ENCODE measurements at regions not wholly inside any gene's neighbourhood (a gene's known extent, or its start where the extent isn't known, plus 50 kb on each side); places are given as distances from the start of the nearest gene placed in this dataset.

- DNase-seq, result no peak
These were observed 104.4 kb downstream of the BTBD3 start for GRCh38 chr20:12022126-12022525.

GRCh38 chr20:12023194-12023795 is 105.6 kb downstream of the BTBD3 start:
- no peak for DNase-seq

GRCh38 chr20:12028771-12029170 is 111.1 kb downstream of the BTBD3 start:
- no peak for DNase-seq

GRCh38 chr20:12030470-12030869 is 112.8 kb downstream of the BTBD3 start:
- no peak for DNase-seq

GRCh38 chr20:12036142-12036541 is 118.4 kb downstream of the BTBD3 start:
- DNase-seq, result no peak

GRCh38 chr20:12037521-12037920 is 119.8 kb downstream of the BTBD3 start:
- no peak for DNase-seq

- DNase-seq, result no peak
These were observed 122.6 kb downstream of the BTBD3 start for GRCh38 chr20:12040261-12040660.

- DNase-seq, result no peak
These were observed 127.3 kb downstream of the BTBD3 start for GRCh38 chr20:12044969-12045368.

- DNase-seq, result no peak
These were observed 130.2 kb downstream of the BTBD3 start for GRCh38 chr20:12047838-12048432.

- no peak for DNase-seq
These were observed 131.4 kb downstream of the BTBD3 start for GRCh38 chr20:12049125-12049524.

GRCh38 chr20:12051206-12052163 is 133.8 kb downstream of the BTBD3 start:
- no peak for DNase-seq

- DNase-seq, result no peak
These were observed 135.7 kb downstream of the BTBD3 start for GRCh38 chr20:12053353-12053752.

- no peak for DNase-seq
These were observed 136.9 kb downstream of the BTBD3 start for GRCh38 chr20:12054556-12054955.

GRCh38 chr20:12055161-12055560 is 137.5 kb downstream of the BTBD3 start:
- DNase-seq, result no peak

- DNase-seq, result no peak
These were observed 139.1 kb downstream of the BTBD3 start for GRCh38 chr20:12056839-12057238.

- DNase-seq, result no peak
These were observed 140.1 kb downstream of the BTBD3 start for GRCh38 chr20:12057778-12058177.

- no peak for DNase-seq
These were observed 140.5 kb downstream of the BTBD3 start for GRCh38 chr20:12058216-12058615.

GRCh38 chr20:12061466-12061865 is 143.8 kb downstream of the BTBD3 start:
- no peak for DNase-seq

GRCh38 chr20:12063106-12063684 is 145.5 kb downstream of the BTBD3 start:
- no peak for DNase-seq

- no peak for DNase-seq
These were observed 146.8 kb downstream of the BTBD3 start for GRCh38 chr20:12064540-12064939.

- DNase-seq, result no peak
These were observed 150.0 kb downstream of the BTBD3 start for GRCh38 chr20:12067686-12068085.

- no peak for DNase-seq
These were observed 150.4 kb downstream of the BTBD3 start for GRCh38 chr20:12068121-12068520.

GRCh38 chr20:12069181-12069580 is 151.5 kb downstream of the BTBD3 start:
- no peak for DNase-seq

Measured in occipital lobe (tissue), 1 donor.